ENCODE measurements at regions not wholly inside any gene's neighbourhood (a gene's known extent, or its start where the extent isn't known, plus 50 kb on each side); places are given as distances from the start of the nearest gene placed in this dataset.

DNA sequence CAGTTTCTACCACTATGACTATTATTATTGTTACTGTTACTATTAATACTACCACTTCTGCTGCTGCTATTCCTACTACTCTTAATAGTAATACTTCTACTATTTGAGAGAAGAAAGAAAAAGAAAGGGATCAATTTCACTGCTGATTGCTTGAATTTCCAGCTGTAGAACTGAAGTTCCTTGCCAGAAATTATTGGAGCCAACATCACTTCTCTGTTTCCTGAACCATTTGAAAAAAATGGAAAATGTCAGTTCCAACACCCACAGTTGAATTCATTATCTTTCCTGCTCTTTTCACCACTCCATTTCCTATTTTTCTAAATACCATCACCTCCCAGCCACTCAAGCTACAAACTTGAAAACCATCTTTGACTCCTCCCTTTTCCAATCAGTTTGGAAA lies 54.1 kb upstream of the PIK3C2G start:
- intact Hi-C loops (cut with micrococcal nuclease): no loop called here
- TF ChIP-seq, protein P1, sequence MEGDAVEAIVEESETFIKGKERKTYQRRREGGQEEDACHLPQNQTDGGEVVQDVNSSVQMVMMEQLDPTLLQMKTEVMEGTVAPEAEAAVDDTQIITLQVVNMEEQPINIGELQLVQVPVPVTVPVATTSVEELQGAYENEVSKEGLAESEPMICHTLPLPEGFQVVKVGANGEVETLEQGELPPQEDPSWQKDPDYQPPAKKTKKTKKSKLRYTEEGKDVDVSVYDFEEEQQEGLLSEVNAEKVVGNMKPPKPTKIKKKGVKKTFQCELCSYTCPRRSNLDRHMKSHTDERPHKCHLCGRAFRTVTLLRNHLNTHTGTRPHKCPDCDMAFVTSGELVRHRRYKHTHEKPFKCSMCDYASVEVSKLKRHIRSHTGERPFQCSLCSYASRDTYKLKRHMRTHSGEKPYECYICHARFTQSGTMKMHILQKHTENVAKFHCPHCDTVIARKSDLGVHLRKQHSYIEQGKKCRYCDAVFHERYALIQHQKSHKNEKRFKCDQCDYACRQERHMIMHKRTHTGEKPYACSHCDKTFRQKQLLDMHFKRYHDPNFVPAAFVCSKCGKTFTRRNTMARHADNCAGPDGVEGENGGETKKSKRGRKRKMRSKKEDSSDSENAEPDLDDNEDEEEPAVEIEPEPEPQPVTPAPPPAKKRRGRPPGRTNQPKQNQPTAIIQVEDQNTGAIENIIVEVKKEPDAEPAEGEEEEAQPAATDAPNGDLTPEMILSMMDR (IDR thresholded peaks at IDR 0.05): no peak
- Mint-ChIP-seq H3K4me1 (ENCODE audit: low read depth) (no peaks in the 10 kb centered on the region), H3K27ac (no peak overlapping the region), H3K9me3 (no peaks in the 10 kb centered on the region), H3K36me3 (ENCODE audit: low read depth) (no peaks in the 10 kb centered on the region), H3K27me3 (no peaks in the 10 kb centered on the region), H3K4me3 (no peak overlapping the region)
- ChIA-PET CTCF (no interaction called here), POLR2A (no interaction called here)
- ATAC-seq: no peak
- DNase-seq: no peak

DNA sequence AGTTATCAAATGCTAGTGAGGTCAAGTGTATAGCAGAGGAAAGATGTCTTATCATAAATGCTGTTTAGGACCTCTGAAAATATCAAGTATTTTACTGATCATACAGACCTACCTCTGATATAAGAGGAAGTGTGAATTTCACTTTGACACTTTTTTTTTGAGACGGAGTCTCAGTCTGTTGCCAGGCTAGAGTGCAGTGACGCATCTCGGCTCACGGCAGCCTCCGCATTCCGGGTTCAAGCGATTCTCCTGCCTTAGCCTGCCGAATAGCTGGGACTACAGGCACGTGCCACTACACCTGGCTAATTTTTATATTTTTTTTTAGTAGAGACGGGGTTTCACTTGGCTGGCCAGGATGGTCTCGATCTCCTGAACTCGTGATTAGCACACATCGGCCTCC lies 55.1 kb upstream of the PIK3C2G start:
- POLR2A ChIA-PET: no interaction called here
- H3K27me3 Mint-ChIP-seq: no peaks in the 10 kb centered on the region
- ATAC-seq: no peak
- no peaks in the 10 kb centered on the region for H3K9me3 Mint-ChIP-seq
- H3K27ac Mint-ChIP-seq: no peak overlapping the region
- CTCF ChIA-PET: no interaction called here
- H3K36me3 Mint-ChIP-seq (ENCODE audit: low read depth): no peaks in the 10 kb centered on the region
- no peak for DNase-seq
- TF ChIP-seq, protein P1 (IDR thresholded peaks at IDR 0.05): no peak
- no peaks in the 10 kb centered on the region for H3K4me1 Mint-ChIP-seq (ENCODE audit: low read depth)
- no peak overlapping the region for H3K4me3 Mint-ChIP-seq
- intact Hi-C loops (cut with micrococcal nuclease): no loop called here

DNA sequence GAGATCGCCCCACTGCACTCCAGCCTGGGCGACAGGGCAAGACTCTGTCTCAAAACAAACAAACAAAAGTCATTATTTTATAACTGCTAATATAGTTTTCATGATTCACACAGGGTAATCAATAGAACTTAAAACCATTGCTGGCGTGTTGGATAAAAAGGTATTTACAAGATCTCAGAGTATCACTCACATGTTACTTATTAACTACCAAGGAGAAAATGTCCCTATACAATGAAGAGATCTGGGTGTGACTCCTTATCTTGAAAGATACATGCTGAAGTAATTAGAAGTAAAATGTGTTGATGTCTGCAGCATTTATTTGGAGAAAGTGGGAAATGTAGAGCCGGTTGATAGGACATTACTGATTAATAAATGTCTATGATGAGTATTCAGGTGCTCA lies 57.3 kb upstream of the PIK3C2G start:
- Mint-ChIP-seq H3K4me3 (no peak overlapping the region), H3K4me1 (ENCODE audit: low read depth) (no peaks in the 10 kb centered on the region), H3K36me3 (ENCODE audit: low read depth) (no peaks in the 10 kb centered on the region), H3K27ac (no peak overlapping the region), H3K27me3 (no peaks in the 10 kb centered on the region), H3K9me3 (no peaks in the 10 kb centered on the region)
- intact Hi-C loops (cut with micrococcal nuclease): no loop called here
- ATAC-seq (no peak), DNase-seq (no peak)
- ChIA-PET POLR2A (no interaction called here), CTCF (no interaction called here)
- TF ChIP-seq, protein P1 (IDR thresholded peaks at IDR 0.05): no peak

GRCh38 chr12:18192119-18192518 lies 69.2 kb upstream of the PIK3C2G start:
- ChIA-PET CTCF (no interaction called here), POLR2A (no interaction called here)
- no peaks in the 10 kb centered on the region for H3K36me3 Mint-ChIP-seq (ENCODE audit: low read depth)
- no peaks in the 10 kb centered on the region for H3K4me1 Mint-ChIP-seq (ENCODE audit: low read depth)
- no peaks in the 10 kb centered on the region for H3K27me3 Mint-ChIP-seq
- DNase-seq: no peak
- intact Hi-C loops (cut with micrococcal nuclease): no loop called here
- H3K9me3 Mint-ChIP-seq: peaks cover 6% of the 10 kb centered on the region
- no peak overlapping the region for H3K27ac Mint-ChIP-seq
- no peak overlapping the region for H3K4me3 Mint-ChIP-seq
- ATAC-seq: no peak
- TF ChIP-seq, protein P1 (IDR thresholded peaks at IDR 0.05): no peak

DNA sequence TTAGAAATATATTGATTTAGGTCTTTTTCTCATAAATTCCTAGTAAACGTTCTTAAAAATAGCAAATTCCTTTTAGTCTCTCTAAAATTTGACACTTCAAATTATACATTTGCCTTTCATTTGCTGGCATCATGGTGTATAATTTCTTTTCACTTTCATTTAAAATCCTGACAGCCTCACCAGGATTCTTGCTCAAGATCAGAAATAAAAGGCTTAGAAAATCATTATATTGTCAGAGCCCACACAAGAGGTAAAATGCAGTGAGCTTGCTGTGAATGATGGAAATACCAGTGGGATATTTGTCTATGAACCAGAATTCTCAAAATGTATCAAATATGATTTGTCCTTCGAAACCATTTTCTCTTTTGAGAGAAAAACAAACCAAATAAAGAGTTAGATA lies 78.2 kb upstream of the PIK3C2G start:
- no peaks in the 10 kb centered on the region for H3K36me3 Mint-ChIP-seq (ENCODE audit: low read depth)

More for the DNA sequence above, 78.2 kb upstream of the PIK3C2G start:
- POLR2A ChIA-PET: no interaction called here
- Mint-ChIP-seq H3K27me3 (no peaks in the 10 kb centered on the region), H3K4me3 (no peak overlapping the region), H3K9me3 (no peaks in the 10 kb centered on the region), H3K27ac (no peak overlapping the region), H3K4me1 (ENCODE audit: low read depth) (no peaks in the 10 kb centered on the region)
- ATAC-seq: no peak
- no peak for DNase-seq
- intact Hi-C loops (cut with micrococcal nuclease): no loop called here
- TF ChIP-seq, protein P1 (IDR thresholded peaks at IDR 0.05): no peak
- CTCF ChIA-PET: no interaction called here
